Stimulated activated CD8-positive, alpha-beta memory T cell treated with anti-CD3 and anti-CD28 coated beads, Interleukin-12 subunit alpha, Interleukin-12 subunit beta, amount 100 ng/mL, for 1 hour (primary cell): ENCODE measurements at regions not wholly inside any gene's neighbourhood (a gene's known extent, or its start where the extent isn't known, plus 50 kb on each side); places are given as distances from the start of the nearest gene placed in this dataset.
"Not testable (repeated sequence)": the region's sequence is repeated elsewhere in the genome, so short reads cannot be mapped to it uniquely, and the experiment has no call there.

ENCODE experiments used
- DNase-seq: peaks from one replicate; pipeline ENCODE4 v3.0.0-alpha.2; 2020; ENCODE audit warnings: low read depth

DNA sequence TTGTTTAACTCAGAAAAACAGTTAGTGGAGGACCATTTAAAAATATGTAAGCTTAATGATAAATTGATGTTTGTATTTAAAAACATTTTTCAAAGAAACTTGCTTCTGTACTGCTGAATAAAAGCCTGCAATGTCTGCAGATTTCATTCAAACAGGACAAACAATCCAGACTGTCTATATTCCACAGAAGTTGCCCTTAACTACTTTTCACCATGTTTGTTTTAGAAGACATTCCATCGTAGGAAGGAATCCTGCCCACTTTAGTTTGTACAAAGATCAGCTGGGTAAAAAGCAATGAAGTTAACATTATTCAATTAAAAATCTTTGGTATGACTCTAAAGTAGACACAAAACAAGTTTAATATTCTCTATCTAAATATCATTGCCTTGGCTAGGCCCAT is 195.7 kb upstream of the CCNH start:
- DNase-seq: no peak

- DNase-seq: no peak
These were observed 192.9 kb upstream of the CCNH start for GRCh38 chr5:87605663-87606062.

GRCh38 chr5:87599778-87600177 is 187.0 kb upstream of the CCNH start:
- DNase-seq: no peak

- no peak for DNase-seq
These were observed 185.7 kb upstream of the CCNH start for GRCh38 chr5:87598460-87598859.

DNA sequence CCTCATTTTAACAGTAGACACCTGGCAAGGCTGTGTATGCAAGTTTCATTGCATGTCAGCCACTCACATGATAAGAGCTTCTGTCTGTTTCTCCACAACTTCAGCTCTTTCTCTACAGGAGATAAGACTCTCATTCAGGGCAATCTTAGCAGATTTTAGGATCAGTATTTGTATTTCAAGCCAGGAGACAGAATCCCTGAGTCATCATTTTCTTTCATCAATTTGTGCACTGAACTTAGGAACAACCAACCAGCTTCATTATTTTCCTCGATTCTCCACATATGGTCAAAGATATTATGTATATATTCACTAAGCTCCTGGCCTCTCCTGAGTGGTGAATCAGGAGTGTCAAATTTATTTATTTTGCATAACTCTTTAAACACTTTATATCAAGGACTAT is 181.8 kb upstream of the CCNH start:
- DNase-seq: no peak

GRCh38 chr5:87589587-87589986 is 176.9 kb upstream of the CCNH start:
- DNase-seq: no peak

DNA sequence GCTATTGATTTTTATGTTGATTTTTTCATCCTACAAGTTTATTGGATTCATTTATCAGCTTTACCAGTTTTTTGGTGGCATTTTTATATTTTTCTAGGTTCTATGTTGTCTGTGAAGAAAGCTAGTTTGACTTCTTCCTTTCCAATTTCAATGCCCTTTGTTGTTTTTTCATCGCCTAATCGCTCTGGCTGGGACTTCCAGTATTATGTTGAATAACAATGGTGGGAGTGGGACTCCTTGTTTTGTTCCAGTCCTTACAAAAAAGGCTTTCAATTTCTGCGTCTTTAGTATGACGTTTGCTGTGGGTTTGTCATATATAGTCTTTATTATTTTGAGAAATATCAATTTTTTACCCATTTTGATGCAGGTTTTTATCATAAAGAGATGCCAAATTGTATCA is 175.6 kb upstream of the CCNH start:
- no peak for DNase-seq

- not testable (repeated sequence) for DNase-seq
These were observed 171.0 kb upstream of the CCNH start for GRCh38 chr5:87583704-87584103.

- DNase-seq: no peak
These were observed 169.4 kb upstream of the CCNH start for GRCh38 chr5:87582149-87582548.

DNA sequence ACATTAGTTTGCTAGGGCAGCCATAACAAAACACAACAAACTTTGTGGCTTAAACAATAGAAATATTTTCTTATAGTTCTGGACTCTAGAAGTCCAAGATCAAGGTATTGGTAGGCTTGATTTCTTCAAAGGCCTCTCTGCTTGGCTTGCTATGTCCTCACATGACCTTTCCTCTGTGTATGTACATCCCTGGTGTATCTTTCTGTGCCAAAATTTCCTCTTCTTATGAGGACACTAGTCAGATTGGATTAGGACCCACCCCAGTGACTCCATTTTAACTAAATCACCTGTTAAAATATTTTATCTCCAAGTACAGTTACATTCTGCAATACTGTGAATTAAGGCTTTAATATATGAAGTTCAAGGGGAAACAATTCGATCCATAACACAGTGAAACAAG is 168.9 kb upstream of the CCNH start:
- no peak for DNase-seq

- no peak for DNase-seq
These were observed 166.9 kb upstream of the CCNH start for GRCh38 chr5:87579678-87580077.

- no peak for DNase-seq
These were observed 164.1 kb upstream of the CCNH start for GRCh38 chr5:87576867-87577266.

GRCh38 chr5:87576306-87576705 is 163.6 kb upstream of the CCNH start:
- not testable (repeated sequence) for DNase-seq

DNA sequence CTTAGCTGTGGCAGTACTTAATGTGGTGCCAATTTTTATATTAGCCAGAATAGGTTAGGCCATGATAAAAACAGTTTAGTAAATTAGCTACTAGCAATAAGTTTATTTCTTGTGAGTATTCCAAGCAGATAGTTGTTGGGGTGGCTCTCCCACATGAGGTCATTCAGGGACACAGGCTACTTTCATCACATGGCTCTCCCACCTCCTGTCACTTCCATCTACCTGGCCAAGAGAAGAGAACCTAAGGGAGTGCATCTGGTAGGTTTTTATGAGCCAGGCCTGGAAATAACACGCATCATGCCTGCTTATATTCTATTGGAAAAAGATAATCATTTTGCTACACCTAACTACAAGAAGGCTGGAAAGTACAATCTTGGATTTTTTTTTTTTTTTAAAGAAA is 161.4 kb upstream of the CCNH start:
- no peak for DNase-seq

DNA sequence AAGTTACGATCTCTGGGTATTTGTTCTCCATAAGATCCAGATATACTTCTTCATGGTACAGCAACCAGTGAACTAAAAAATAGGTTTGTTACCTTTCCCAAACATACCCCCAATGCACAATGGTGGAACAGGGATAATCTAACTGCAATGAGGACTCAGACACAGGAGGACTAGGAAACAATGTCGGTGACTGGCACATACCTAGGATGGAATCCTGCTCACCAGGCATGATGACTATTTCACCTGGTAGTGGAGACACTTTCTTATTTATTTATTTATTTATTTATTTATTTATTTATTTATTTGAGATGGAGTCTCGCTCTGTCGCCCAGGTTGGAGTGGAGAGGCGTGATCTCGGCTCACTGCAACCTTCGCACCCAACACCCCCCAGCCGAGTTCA is 159.9 kb upstream of the CCNH start:
- DNase-seq: no peak

DNA sequence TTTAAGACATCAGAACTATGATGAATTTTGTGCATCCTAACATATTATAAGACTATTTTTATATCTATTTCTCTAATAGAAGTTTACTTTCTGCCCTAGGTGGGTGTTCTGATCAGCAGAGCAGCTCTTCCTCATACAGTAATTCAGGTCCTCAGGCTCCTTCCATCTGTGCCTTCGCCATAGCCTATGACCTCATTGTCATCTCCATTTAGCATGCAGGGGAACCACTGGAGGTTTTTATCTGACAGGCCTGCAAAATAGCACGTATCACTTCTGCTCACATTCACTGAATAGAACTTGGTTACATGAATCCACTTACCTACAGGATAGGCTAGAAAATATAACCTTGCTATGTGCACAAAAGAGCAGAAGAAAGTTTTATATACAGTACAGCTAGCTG is 159.4 kb upstream of the CCNH start:
- no peak for DNase-seq

- no peak for DNase-seq
These were observed 157.6 kb upstream of the CCNH start for GRCh38 chr5:87570366-87570765.

DNA sequence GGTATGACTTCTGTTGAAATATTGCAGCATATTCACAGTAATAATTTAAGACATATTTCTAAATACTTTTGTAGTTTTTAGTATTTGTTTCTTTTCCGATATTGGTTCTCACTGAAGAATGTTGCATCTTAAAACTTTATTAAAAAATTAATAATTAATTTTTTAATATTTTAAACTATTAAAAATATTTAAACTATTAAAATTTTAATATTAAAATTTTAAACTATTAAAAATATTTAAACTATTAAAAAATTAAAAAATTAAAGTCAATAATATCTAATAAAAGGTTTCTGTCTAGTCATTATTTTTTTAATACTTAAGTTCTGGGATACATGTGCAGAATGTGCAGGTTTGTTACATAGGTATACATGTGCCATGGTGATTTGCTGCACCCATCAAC is 149.3 kb upstream of the CCNH start:
- DNase-seq: no peak

GRCh38 chr5:87560528-87560927 is 147.8 kb upstream of the CCNH start:
- DNase-seq: no peak

GRCh38 chr5:87551911-87552310 is 139.2 kb upstream of the CCNH start:
- no peak for DNase-seq

GRCh38 chr5:87541676-87542075 is 128.9 kb upstream of the CCNH start:
- DNase-seq: no peak

- no peak for DNase-seq
These were observed 128.3 kb upstream of the CCNH start for GRCh38 chr5:87541033-87541432.

DNA sequence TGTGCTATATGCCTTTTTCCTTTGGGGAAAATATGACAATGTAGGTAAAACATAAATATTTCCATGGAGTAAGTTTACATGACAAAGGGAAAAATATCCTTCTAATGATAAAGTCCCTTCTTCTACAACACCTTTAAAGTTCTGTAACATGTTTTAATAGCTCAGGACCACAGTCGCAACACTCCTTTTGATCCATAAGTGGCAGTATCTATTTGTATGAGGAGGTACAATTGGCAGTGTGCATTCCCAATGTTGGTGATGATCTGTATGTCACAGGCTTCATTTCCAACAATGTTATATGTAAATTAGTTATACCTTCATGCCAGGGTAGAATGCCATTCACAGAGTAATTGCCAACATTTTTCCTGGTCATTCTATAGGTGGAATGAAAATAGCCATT is 127.1 kb upstream of the CCNH start:
- no peak for DNase-seq

DNA sequence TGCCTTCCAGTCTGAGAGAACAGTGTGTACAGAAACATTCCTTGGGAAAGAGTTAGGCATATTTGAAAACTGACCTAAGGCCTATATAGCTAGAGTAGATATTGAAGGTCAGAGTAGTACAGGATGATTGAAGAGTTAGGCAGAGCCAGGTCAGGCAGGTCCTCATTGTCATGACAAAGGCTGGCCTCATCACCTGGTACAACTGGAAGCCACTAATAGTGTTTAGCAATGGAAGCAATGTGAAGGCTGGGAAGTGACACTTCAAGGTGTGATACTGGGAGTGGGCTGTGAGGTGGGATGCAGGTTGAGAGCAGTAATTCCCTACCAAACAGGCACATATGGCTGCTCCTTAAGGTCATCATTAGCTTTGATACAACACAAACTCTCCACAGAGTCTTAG is 123.6 kb upstream of the CCNH start:
- DNase-seq: no peak

- DNase-seq: no peak
These were observed 123.0 kb upstream of the CCNH start for GRCh38 chr5:87535706-87536105.
